ENCODE measurements at regions not wholly inside any gene's neighbourhood (a gene's known extent, or its start where the extent isn't known, plus 50 kb on each side); places are given as distances from the start of the nearest gene placed in this dataset.

DNA sequence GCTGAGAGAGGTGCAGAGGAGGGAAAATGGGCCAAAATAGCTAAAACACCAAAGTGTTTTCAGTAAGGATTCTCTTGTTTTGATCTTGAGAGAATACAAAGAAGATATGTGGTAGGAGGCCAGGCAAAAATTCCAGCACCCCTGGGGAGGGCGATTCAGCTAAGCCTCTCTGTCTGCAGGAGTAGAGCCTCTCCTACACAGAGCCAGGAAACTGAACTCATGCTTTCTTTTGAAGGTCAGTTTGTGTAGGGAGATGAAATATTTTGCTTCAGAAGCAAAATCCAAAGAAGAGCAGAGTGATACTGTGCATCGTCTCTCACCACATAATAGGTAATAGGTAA is 565.0 kb downstream of the FGF9 start:
- TF ChIP-seq POLR2A (IDR thresholded peaks at IDR 0.05), result no peak
- TF ChIP-seq, protein P1, sequence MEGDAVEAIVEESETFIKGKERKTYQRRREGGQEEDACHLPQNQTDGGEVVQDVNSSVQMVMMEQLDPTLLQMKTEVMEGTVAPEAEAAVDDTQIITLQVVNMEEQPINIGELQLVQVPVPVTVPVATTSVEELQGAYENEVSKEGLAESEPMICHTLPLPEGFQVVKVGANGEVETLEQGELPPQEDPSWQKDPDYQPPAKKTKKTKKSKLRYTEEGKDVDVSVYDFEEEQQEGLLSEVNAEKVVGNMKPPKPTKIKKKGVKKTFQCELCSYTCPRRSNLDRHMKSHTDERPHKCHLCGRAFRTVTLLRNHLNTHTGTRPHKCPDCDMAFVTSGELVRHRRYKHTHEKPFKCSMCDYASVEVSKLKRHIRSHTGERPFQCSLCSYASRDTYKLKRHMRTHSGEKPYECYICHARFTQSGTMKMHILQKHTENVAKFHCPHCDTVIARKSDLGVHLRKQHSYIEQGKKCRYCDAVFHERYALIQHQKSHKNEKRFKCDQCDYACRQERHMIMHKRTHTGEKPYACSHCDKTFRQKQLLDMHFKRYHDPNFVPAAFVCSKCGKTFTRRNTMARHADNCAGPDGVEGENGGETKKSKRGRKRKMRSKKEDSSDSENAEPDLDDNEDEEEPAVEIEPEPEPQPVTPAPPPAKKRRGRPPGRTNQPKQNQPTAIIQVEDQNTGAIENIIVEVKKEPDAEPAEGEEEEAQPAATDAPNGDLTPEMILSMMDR (IDR thresholded peaks at IDR 0.05 in 4 of 5, conservative IDR thresholded peaks at IDR 0.05 in 1 of 5), result no peak

All from gastrocnemius medialis (tissue), 4 donors.